CD14-positive monocyte (primary cell): ENCODE measurements at regions not wholly inside any gene's neighbourhood (a gene's known extent, or its start where the extent isn't known, plus 50 kb on each side); places are given as distances from the start of the nearest gene placed in this dataset.

ENCODE experiments used
- DNase-seq, 3 donors: peaks; one replicate each; pipeline ENCODE4 v3.0.0-alpha.2; 2011 to 2022
- H2AFZ ChIP-seq: 2 replicates; pipeline ENCODE4 v1.6.0; 2012; ENCODE audit warnings: mild to moderate bottlenecking, low read depth, low read length, inconsistent platforms; ENCODE audit not compliant: insufficient read depth, poor library complexity, severe bottlenecking
- H3K27ac ChIP-seq, 2 donors: 1 replicate in 1 of 2; 2 replicates in 1 of 2; pipeline ENCODE4 v1.5.1; 2012 to 2013; ENCODE audit warnings: low read length in 2 of 2, control low read depth in 1 of 2, inconsistent platforms in 1 of 2, low read depth in 1 of 2, mild to moderate bottlenecking in 1 of 2
- H3K27me3 ChIP-seq, 2 donors: one replicate each; pipeline versions ENCODE4 v1.6.0 to v1.6.1; 2011 to 2013; ENCODE audit warnings: low read length in 2 of 2; ENCODE audit not compliant: control insufficient read depth in 2 of 2, insufficient read depth in 2 of 2
- H3K36me3 ChIP-seq, 2 donors: replicated peaks in 1 of 2; 1 replicate in 1 of 2; 2 replicates in 1 of 2; pipeline versions ENCODE4 v1.5.1 to v1.6.1; 2012 to 2013; ENCODE audit warnings: low read length in 2 of 2, control low read depth in 1 of 2, inconsistent platforms in 1 of 2, mild to moderate bottlenecking in 1 of 2; ENCODE audit not compliant: insufficient read depth in 2 of 2, control insufficient read depth in 1 of 2
- H3K4me1 ChIP-seq, 2 donors: 1 replicate in 1 of 2; 2 replicates in 1 of 2; pipeline versions ENCODE4 v1.5.1 to v1.6.1; 2012 to 2013; ENCODE audit warnings: low read length in 2 of 2, control low read depth in 1 of 2, inconsistent platforms in 1 of 2, mild to moderate bottlenecking in 1 of 2, moderate library complexity in 1 of 2; ENCODE audit not compliant: insufficient read depth in 2 of 2, control insufficient read depth in 1 of 2
- H3K4me2 ChIP-seq: replicated peaks from 2 replicates; pipeline ENCODE3; 2012; ENCODE audit warnings: low read length, moderate library complexity, mild to moderate bottlenecking; ENCODE audit not compliant: poor library complexity, severe bottlenecking; ENCODE audit errors: extremely low read depth
- H3K4me3 ChIP-seq, 3 experiments: fragments of 200-600 bp in 1 of 3; sonication (generic) in 1 of 3; replicated peaks in 1 of 3; 1 replicate in 2 of 3; 2 replicates in 1 of 3; pipeline ENCODE4 v1.5.1; 2011 to 2013; ENCODE audit warnings: low read length in 3 of 3, mild to moderate bottlenecking in 3 of 3, control low read depth in 2 of 3, low read depth in 2 of 3, inconsistent platforms in 1 of 3, moderate library complexity in 1 of 3
- H3K79me2 ChIP-seq: 2 replicates; pipeline ENCODE4 v1.6.0; 2012; ENCODE audit warnings: mild to moderate bottlenecking, control low read depth, inconsistent platforms, low read length, moderate library complexity; ENCODE audit not compliant: insufficient read depth
- H3K9ac ChIP-seq: 2 replicates; pipeline ENCODE4 v1.6.0; 2017; ENCODE audit warnings: low read length, mild to moderate bottlenecking; ENCODE audit not compliant: insufficient read depth, poor library complexity, severe bottlenecking
- H3K9me3 ChIP-seq, 2 donors: replicated peaks in 1 of 2; 1 replicate in 1 of 2; 2 replicates in 1 of 2; pipeline versions ENCODE4 v1.5.1 to v1.6.1; 2012 to 2013; ENCODE audit warnings: low read length in 2 of 2, control low read depth in 1 of 2; ENCODE audit not compliant: control insufficient read depth in 1 of 2, insufficient read depth in 1 of 2
- H4K20me1 ChIP-seq: 2 replicates; pipeline ENCODE4 v1.6.0; 2012; ENCODE audit warnings: mild to moderate bottlenecking, low read length, control low read depth, moderate library complexity; ENCODE audit not compliant: insufficient read depth
- H3K27ac Mint-ChIP-seq, 7 donors: one replicate each; pipeline ENCODE4 v1.8.0; 2020; ENCODE audit warnings: mild to moderate bottlenecking in 7 of 7, mixed read lengths in 7 of 7, moderate library complexity in 6 of 7, inconsistent platforms in 2 of 7
- H3K27me3 Mint-ChIP-seq, 3 donors: one replicate each; pipeline ENCODE4 v1.8.0; 2021 to 2022; ENCODE audit warnings: low read depth in 3 of 3, mild to moderate bottlenecking in 3 of 3, mixed read lengths in 3 of 3, moderate library complexity in 3 of 3, inconsistent platforms in 1 of 3
- H3K36me3 Mint-ChIP-seq, 2 donors: one replicate each; pipeline ENCODE4 v1.8.0; 2020; ENCODE audit warnings: mixed read lengths in 2 of 2, inconsistent platforms in 1 of 2, mild to moderate bottlenecking in 1 of 2
- H3K4me1 Mint-ChIP-seq: one replicate; pipeline ENCODE4 v1.8.0; 2020; ENCODE audit warnings: mild to moderate bottlenecking, mixed read lengths
- H3K4me3 Mint-ChIP-seq, 2 donors: one replicate each; pipeline ENCODE4 v1.8.0; 2020; ENCODE audit warnings: mild to moderate bottlenecking in 2 of 2, mixed read lengths in 2 of 2, moderate library complexity in 1 of 2
- H3K9me3 Mint-ChIP-seq, 7 donors: one replicate each; pipeline ENCODE4 v1.8.0; 2020 to 2022; ENCODE audit warnings: mixed read lengths in 7 of 7, mild to moderate bottlenecking in 6 of 7, moderate library complexity in 6 of 7, inconsistent platforms in 2 of 7
- WGBS: methylation state at CpG from one replicate; pipeline ENCODE4 v1.1.5; 2013; ENCODE audit warnings: missing lambda C conversion rate; ENCODE audit not compliant: insufficient coverage; 5-methylcytosine and 5-hydroxymethylcytosine counted together
- intact Hi-C, 2 donors: fragments of 100-400 bp; cut with micrococcal nuclease; formaldehyde crosslinking; loops; one replicate each; pipeline versions ENCODE4 v1.15.0 to v1.15.1; 2023
- TF ChIP-seq, protein P1 (sequence below): fragments of 200-600 bp; IDR thresholded peaks from one replicate; pipeline ENCODE4 v1.8.0; 2022; ENCODE audit warnings: antibody characterized with exemption, mild to moderate bottlenecking

DNA sequence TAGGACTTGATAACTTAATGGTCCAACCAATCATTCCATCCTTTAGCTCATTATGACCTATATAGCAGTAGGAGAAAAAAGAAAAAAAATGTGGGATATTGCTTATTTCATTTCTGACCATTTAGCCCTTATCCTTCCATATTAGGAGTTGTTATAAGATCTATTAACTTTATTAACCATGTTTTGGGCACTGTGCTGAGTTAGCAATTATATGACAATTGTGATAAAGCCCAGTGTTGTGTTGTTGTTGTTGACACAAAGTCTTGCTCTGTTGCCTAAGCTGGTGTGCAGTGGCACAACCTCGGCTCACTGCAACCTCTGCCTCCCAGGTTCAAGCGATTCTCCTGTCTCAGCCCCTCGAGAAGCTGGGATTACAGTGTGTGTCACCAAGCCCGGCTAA, 569.7 kb upstream of the FOXG1 start:
- no peak overlapping the region for H3K4me3 Mint-ChIP-seq
- Histone ChIP-seq H3K27ac (no peak overlapping the region), H3K9ac (no peak overlapping the region), H3K4me3 (no peak overlapping the region), H3K79me2 (no peaks in the 10 kb centered on the region), H3K36me3 (no peaks in the 10 kb centered on the region), H2AFZ (no peak overlapping the region), H3K4me2 (no peak overlapping the region), H3K9me3 (no peaks in the 10 kb centered on the region), H3K27me3 (no peaks in the 10 kb centered on the region), H3K4me1 (no peaks in the 10 kb centered on the region), H4K20me1 (no peaks in the 10 kb centered on the region)
- peaks cover 0 to 1% (median 0%) of the 10 kb centered on the region in 7 donors for H3K9me3 Mint-ChIP-seq
- no peaks in the 10 kb centered on the region for H3K27me3 Mint-ChIP-seq
- no peak overlapping the region for H3K27ac Mint-ChIP-seq
- no peaks in the 10 kb centered on the region for H3K36me3 Mint-ChIP-seq
- 100% methylated on average over 1 of the region's 4 CpGs for WGBS
- no peaks in the 10 kb centered on the region for H3K4me1 Mint-ChIP-seq
- intact Hi-C loops, result no loop called here
- TF ChIP-seq, protein P1, sequence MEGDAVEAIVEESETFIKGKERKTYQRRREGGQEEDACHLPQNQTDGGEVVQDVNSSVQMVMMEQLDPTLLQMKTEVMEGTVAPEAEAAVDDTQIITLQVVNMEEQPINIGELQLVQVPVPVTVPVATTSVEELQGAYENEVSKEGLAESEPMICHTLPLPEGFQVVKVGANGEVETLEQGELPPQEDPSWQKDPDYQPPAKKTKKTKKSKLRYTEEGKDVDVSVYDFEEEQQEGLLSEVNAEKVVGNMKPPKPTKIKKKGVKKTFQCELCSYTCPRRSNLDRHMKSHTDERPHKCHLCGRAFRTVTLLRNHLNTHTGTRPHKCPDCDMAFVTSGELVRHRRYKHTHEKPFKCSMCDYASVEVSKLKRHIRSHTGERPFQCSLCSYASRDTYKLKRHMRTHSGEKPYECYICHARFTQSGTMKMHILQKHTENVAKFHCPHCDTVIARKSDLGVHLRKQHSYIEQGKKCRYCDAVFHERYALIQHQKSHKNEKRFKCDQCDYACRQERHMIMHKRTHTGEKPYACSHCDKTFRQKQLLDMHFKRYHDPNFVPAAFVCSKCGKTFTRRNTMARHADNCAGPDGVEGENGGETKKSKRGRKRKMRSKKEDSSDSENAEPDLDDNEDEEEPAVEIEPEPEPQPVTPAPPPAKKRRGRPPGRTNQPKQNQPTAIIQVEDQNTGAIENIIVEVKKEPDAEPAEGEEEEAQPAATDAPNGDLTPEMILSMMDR, result no peak
- no peak for DNase-seq

DNA sequence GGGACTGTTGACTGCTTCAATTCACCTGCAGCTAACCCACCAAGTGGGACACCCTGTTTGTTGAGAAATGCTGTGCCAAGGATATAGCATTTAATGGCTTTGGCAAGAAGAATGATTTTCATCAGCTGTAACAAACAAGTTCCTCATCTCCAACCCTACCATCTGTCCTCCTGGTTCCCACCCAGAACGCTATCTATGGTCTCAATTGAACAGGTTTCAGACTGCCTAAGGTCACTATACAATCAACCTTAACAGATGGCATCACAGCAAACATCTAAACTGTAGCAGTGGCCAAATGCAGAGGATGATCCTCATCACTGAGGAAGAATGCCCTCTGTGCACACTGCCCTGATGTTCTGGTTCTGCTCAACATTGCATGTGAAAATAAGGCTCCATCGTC, 546.2 kb upstream of the FOXG1 start:
- Histone ChIP-seq H3K79me2 (no peaks in the 10 kb centered on the region), H4K20me1 (no peaks in the 10 kb centered on the region), H3K9me3 (peaks cover 0 to 5% of the 10 kb centered on the region in 2 donors), H3K9ac (no peak overlapping the region), H3K4me2 (no peak overlapping the region), H3K36me3 (no peaks in the 10 kb centered on the region), H3K4me1 (no peaks in the 10 kb centered on the region), H2AFZ (no peak overlapping the region), H3K27ac (no peak overlapping the region), H3K4me3 (no peak overlapping the region), H3K27me3 (no peaks in the 10 kb centered on the region)
- DNase-seq, result no peak
- intact Hi-C loops, result no loop called here
- WGBS, result 85% methylated on average over 1 of the region's 2 CpGs
- Mint-ChIP-seq H3K4me1 (no peaks in the 10 kb centered on the region), H3K9me3 (peaks cover 0 to 4% (median 2%) of the 10 kb centered on the region in 7 donors), H3K27me3 (no peaks in the 10 kb centered on the region), H3K36me3 (no peaks in the 10 kb centered on the region), H3K27ac (no peak overlapping the region), H3K4me3 (no peak overlapping the region)
- TF ChIP-seq, protein P1, result no peak
